ENCODE measurements at regions not wholly inside any gene's neighbourhood (a gene's known extent, or its start where the extent isn't known, plus 50 kb on each side); places are given as distances from the start of the nearest gene placed in this dataset.

- Histone ChIP-seq H3K9me3 (ENCODE audit: insufficient read depth, low read length) (no peaks in the 10 kb centered on the region), H3F3A (ENCODE audit: insufficient read depth) (no peaks in the 10 kb centered on the region), H3K9me2 (replicated peaks; ENCODE audit: insufficient read depth, low read length) (no peaks in the 10 kb centered on the region), H4K20me1 (ENCODE audit: low read depth, low read length) (no peaks in the 10 kb centered on the region), H3K9ac (ENCODE audit: low read length) (no peak overlapping the region), H3K4me2 (ENCODE audit: low read depth, low read length, poor library complexity, severe bottlenecking) (no peak overlapping the region), H2AFZ (ENCODE audit: low read depth, low read length, severe bottlenecking) (no peak overlapping the region), H3K4me3 (ENCODE audit: insufficient read depth, low read length, poor library complexity, severe bottlenecking) (no peak overlapping the region), H3K27me3 (ENCODE audit: low read length) (no peaks in the 10 kb centered on the region), H3K36me3 (ENCODE audit: low read length) (no peaks in the 10 kb centered on the region), H3K27ac (ENCODE audit: low read depth, low read length) (no peak overlapping the region), H3K79me2 (ENCODE audit: insufficient read depth, low read length) (no peaks in the 10 kb centered on the region)
- TF ChIP-seq CTCF (IDR thresholded peaks at IDR 0.05; ENCODE audit: insufficient read depth, low read length, poor library complexity, severe bottlenecking) (no peak), EZH2phosphoT487 (conservative IDR thresholded peaks at IDR 0.05; ENCODE audit: low read length) (no peak)
These were observed 373.1 kb upstream of the LCORL start for GRCh38 chr4:18394656-18395055.

- Histone ChIP-seq H3K27me3 (ENCODE audit: low read length) (no peaks in the 10 kb centered on the region), H3K36me3 (ENCODE audit: low read length) (no peaks in the 10 kb centered on the region), H3K4me2 (ENCODE audit: low read depth, low read length, poor library complexity, severe bottlenecking) (no peak overlapping the region), H3K79me2 (ENCODE audit: insufficient read depth, low read length) (no peaks in the 10 kb centered on the region), H3K4me3 (ENCODE audit: insufficient read depth, low read length, poor library complexity, severe bottlenecking) (no peak overlapping the region), H3K9me3 (ENCODE audit: insufficient read depth, low read length) (no peaks in the 10 kb centered on the region), H3K27ac (ENCODE audit: low read depth, low read length) (no peak overlapping the region), H3K9me2 (replicated peaks; ENCODE audit: insufficient read depth, low read length) (no peaks in the 10 kb centered on the region), H3F3A (ENCODE audit: insufficient read depth) (no peaks in the 10 kb centered on the region), H2AFZ (ENCODE audit: low read depth, low read length, severe bottlenecking) (no peak overlapping the region), H3K9ac (ENCODE audit: low read length) (no peak overlapping the region), H4K20me1 (ENCODE audit: low read depth, low read length) (no peaks in the 10 kb centered on the region)
- TF ChIP-seq EZH2phosphoT487 (conservative IDR thresholded peaks at IDR 0.05; ENCODE audit: low read length) (no peak), CTCF (IDR thresholded peaks at IDR 0.05; ENCODE audit: insufficient read depth, low read length, poor library complexity, severe bottlenecking) (no peak)
These were observed 369.8 kb upstream of the LCORL start for GRCh38 chr4:18391354-18391728.

GRCh38 chr4:18390655-18391353, 369.2 kb upstream of the LCORL start:
- Histone ChIP-seq H3K4me2 (ENCODE audit: low read depth, low read length, poor library complexity, severe bottlenecking) (no peak overlapping the region), H3K4me3 (ENCODE audit: insufficient read depth, low read length, poor library complexity, severe bottlenecking) (no peak overlapping the region)

More at GRCh38 chr4:18390655-18391353, 369.2 kb upstream of the LCORL start:
- H3K27ac ChIP-seq (ENCODE audit: low read depth, low read length), result no peak overlapping the region
- no peak overlapping the region for H3K9ac ChIP-seq (ENCODE audit: low read length)
- H3K9me2 ChIP-seq (replicated peaks; ENCODE audit: insufficient read depth, low read length), result no peaks in the 10 kb centered on the region
- no peak for TF ChIP-seq EZH2phosphoT487 (conservative IDR thresholded peaks at IDR 0.05; ENCODE audit: low read length)
- no peak for TF ChIP-seq CTCF (IDR thresholded peaks at IDR 0.05; ENCODE audit: insufficient read depth, low read length, poor library complexity, severe bottlenecking)
- H3K36me3 ChIP-seq (ENCODE audit: low read length), result no peaks in the 10 kb centered on the region
- no peaks in the 10 kb centered on the region for H4K20me1 ChIP-seq (ENCODE audit: low read depth, low read length)
- no peaks in the 10 kb centered on the region for H3K9me3 ChIP-seq (ENCODE audit: insufficient read depth, low read length)
- H3K79me2 ChIP-seq (ENCODE audit: insufficient read depth, low read length), result no peaks in the 10 kb centered on the region
- no peaks in the 10 kb centered on the region for H3F3A ChIP-seq (ENCODE audit: insufficient read depth)
- H2AFZ ChIP-seq (ENCODE audit: low read depth, low read length, severe bottlenecking), result no peak overlapping the region
- H3K27me3 ChIP-seq (ENCODE audit: low read length), result no peaks in the 10 kb centered on the region

Data from SU-DHL-6 (cell line).